ENCODE measurements at regions not wholly inside any gene's neighbourhood (a gene's known extent, or its start where the extent isn't known, plus 50 kb on each side); places are given as distances from the start of the nearest gene placed in this dataset.

DNA sequence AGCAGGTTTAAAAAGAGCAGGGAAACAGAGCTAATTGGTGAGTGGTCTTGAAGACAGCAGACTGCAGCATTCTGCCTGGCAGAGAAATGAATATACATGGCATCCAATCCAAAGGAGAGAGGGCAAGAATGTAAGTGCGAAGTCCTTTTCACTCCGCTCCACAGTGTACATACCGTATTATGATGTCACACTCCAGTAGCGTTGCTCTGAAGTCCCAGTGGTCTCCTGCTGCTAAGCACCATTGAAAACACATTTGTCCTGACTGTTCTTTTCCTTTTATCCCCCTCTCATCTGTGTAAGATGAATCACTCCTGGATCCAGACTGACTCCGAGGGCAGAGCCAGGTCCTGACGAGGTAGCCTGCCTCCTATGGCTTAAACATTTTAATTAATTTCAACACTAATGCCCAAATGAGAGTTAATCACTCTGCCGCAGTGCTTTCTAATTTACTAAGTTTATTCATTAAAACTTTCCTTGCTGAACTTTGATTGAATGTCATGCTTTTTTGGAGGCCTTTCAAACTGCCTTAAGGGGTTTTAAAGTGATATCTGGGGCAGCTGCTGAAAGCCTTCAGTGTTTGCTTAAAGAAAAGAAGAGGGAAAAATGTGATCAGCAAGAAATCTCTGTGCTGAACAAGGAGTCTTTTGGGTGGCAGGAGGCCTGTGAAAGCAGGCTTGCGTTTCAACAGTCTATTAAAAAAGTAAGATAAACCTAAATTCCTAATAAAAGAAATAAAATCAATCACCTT is 227.2 kb downstream of the ATG4C start:
- TF ChIP-seq, protein P1, sequence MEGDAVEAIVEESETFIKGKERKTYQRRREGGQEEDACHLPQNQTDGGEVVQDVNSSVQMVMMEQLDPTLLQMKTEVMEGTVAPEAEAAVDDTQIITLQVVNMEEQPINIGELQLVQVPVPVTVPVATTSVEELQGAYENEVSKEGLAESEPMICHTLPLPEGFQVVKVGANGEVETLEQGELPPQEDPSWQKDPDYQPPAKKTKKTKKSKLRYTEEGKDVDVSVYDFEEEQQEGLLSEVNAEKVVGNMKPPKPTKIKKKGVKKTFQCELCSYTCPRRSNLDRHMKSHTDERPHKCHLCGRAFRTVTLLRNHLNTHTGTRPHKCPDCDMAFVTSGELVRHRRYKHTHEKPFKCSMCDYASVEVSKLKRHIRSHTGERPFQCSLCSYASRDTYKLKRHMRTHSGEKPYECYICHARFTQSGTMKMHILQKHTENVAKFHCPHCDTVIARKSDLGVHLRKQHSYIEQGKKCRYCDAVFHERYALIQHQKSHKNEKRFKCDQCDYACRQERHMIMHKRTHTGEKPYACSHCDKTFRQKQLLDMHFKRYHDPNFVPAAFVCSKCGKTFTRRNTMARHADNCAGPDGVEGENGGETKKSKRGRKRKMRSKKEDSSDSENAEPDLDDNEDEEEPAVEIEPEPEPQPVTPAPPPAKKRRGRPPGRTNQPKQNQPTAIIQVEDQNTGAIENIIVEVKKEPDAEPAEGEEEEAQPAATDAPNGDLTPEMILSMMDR (IDR thresholded peaks at IDR 0.05), result no peak
- TF ChIP-seq POLR2A (IDR thresholded peaks at IDR 0.05), result no peak

Data from body of pancreas (tissue), 4 donors.